ENCODE measurements at regions not wholly inside any gene's neighbourhood (a gene's known extent, or its start where the extent isn't known, plus 50 kb on each side); places are given as distances from the start of the nearest gene placed in this dataset.

- Histone ChIP-seq H3K9me3 (replicated peaks; ENCODE audit: control insufficient read depth, insufficient read depth, low read depth, low read length) (no peaks in the 10 kb centered on the region; the same call in 1 of the 2 replicates), H3K79me2 (ENCODE audit: control insufficient read depth, insufficient read depth, low read length) (no peaks in the 10 kb centered on the region), H2AFZ (ENCODE audit: low read depth, low read length) (no peak overlapping the region), H3K36me3 (ENCODE audit: control insufficient read depth, insufficient read depth, low read length) (no peaks in the 10 kb centered on the region), H3K9ac (ENCODE audit: insufficient read depth in 1 of 2, low read depth in 2 of 2, low read length in 2 of 2) (no peak overlapping the region), H3K4me1 (replicated peaks in 1 of 2; ENCODE audit: control insufficient read depth in 2 of 2, insufficient read depth in 2 of 2, low read length in 2 of 2) (no peaks in the 10 kb centered on the region), H3K27ac (ENCODE audit: extremely low read depth, low read depth, low read length) (no peak overlapping the region), H3K4me2 (ENCODE audit: insufficient read depth, low read length) (no peak overlapping the region), H3K9me1 (ENCODE audit: control insufficient read depth, insufficient read depth, low read length) (no peaks in the 10 kb centered on the region), H4K20me1 (replicated peaks; ENCODE audit: control insufficient read depth, insufficient read depth, low read length) (no peaks in the 10 kb centered on the region), H3K4me3 (no peak overlapping the region), H3K27me3 (ENCODE audit: control insufficient read depth in 2 of 2, insufficient read depth in 2 of 2, low read length in 2 of 2) (no peaks in the 10 kb centered on the region)
- WGBS (ENCODE audit: insufficient coverage, low coverage, missing lambda C conversion rate) = 0% methylated on average over 3 of the region's 3 CpGs
- POLR2A ChIA-PET = no interaction called here
- intact Hi-C loops (cut with micrococcal nuclease) (no loop called here), in situ Hi-C loops (cut with MboI) (no loop called here)
- no peak for ATAC-seq
- FAIRE-seq = no peak
- CTCF ChIA-PET (ENCODE audit: low intra/inter-chr PET ratio) = no interaction called here
- BruUV-seq (replicated peaks) = no TSS peak
- no peak for DNase-seq (ENCODE audit: extremely low read depth in 1 of 4, low spot score in 3 of 4)
- no peak for TF ChIP-seq NELFE (IDR thresholded peaks at IDR 0.05; ENCODE audit: insufficient read depth, insufficient read length)
- TF ChIP-seq ZNF699 (CRISPR knock-in tag; IDR thresholded peaks at IDR 0.05; ENCODE audit: insufficient replicate concordance) = no peak
- no peak for TF ChIP-seq NR4A1 (CRISPR knock-in tag; IDR thresholded peaks at IDR 0.05)
- TF ChIP-seq NR4A1 (tag; IDR thresholded peaks at IDR 0.05) = no peak
- TF ChIP-seq, protein P1, sequence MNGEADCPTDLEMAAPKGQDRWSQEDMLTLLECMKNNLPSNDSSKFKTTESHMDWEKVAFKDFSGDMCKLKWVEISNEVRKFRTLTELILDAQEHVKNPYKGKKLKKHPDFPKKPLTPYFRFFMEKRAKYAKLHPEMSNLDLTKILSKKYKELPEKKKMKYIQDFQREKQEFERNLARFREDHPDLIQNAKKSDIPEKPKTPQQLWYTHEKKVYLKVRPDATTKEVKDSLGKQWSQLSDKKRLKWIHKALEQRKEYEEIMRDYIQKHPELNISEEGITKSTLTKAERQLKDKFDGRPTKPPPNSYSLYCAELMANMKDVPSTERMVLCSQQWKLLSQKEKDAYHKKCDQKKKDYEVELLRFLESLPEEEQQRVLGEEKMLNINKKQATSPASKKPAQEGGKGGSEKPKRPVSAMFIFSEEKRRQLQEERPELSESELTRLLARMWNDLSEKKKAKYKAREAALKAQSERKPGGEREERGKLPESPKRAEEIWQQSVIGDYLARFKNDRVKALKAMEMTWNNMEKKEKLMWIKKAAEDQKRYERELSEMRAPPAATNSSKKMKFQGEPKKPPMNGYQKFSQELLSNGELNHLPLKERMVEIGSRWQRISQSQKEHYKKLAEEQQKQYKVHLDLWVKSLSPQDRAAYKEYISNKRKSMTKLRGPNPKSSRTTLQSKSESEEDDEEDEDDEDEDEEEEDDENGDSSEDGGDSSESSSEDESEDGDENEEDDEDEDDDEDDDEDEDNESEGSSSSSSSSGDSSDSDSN (IDR thresholded peaks at IDR 0.05; ENCODE audit: borderline replicate concordance in 1 of 2, low read depth in 2 of 2, low read length in 2 of 2) = no peak
- TF ChIP-seq E2F8 (IDR thresholded peaks at IDR 0.05; ENCODE audit: low read depth, partially characterized antibody) = no peak
- TF ChIP-seq, protein P2, sequence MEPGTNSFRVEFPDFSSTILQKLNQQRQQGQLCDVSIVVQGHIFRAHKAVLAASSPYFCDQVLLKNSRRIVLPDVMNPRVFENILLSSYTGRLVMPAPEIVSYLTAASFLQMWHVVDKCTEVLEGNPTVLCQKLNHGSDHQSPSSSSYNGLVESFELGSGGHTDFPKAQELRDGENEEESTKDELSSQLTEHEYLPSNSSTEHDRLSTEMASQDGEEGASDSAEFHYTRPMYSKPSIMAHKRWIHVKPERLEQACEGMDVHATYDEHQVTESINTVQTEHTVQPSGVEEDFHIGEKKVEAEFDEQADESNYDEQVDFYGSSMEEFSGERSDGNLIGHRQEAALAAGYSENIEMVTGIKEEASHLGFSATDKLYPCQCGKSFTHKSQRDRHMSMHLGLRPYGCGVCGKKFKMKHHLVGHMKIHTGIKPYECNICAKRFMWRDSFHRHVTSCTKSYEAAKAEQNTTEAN (CRISPR knock-in tag; IDR thresholded peaks at IDR 0.05) = no peak
- no peak for TF ChIP-seq HNRNPK (IDR thresholded peaks at IDR 0.05; ENCODE audit: low read depth, low read length, poor library complexity, severe bottlenecking)
- no peak for TF ChIP-seq ZNF263 (CRISPR knock-in tag; IDR thresholded peaks at IDR 0.05; ENCODE audit: borderline replicate concordance)
- TF ChIP-seq, protein P3, sequence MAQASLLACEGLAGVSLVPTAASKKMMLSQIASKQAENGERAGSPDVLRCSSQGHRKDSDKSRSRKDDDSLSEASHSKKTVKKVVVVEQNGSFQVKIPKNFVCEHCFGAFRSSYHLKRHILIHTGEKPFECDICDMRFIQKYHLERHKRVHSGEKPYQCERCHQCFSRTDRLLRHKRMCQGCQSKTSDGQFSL (CRISPR knock-in tag; IDR thresholded peaks at IDR 0.05) = no peak
- TF ChIP-seq, protein P3 (tag; IDR thresholded peaks at IDR 0.05) = no peak
- TF ChIP-seq MEF2A (IDR thresholded peaks at IDR 0.05; ENCODE audit: control insufficient read depth, low read depth, low read length) = no peak
- no peak for TF ChIP-seq ZNF77 (CRISPR knock-in tag; IDR thresholded peaks at IDR 0.05)
- TF ChIP-seq ZBTB17 (CRISPR knock-in tag; IDR thresholded peaks at IDR 0.05) = no peak
- TF ChIP-seq ZNF175 (CRISPR knock-in tag; IDR thresholded peaks at IDR 0.05; ENCODE audit: low read depth) = no peak
- no peak for TF ChIP-seq MAFK (IDR thresholded peaks at IDR 0.05; ENCODE audit: low read length)
- TF ChIP-seq TAL1 (IDR thresholded peaks at IDR 0.05) = no peak
These were observed 399.2 kb upstream of the SEMA3D start for GRCh38 chr7:85586091-85586490.

Data from K562 (cell line).